ENCODE measurements at regions not wholly inside any gene's neighbourhood (a gene's known extent, or its start where the extent isn't known, plus 50 kb on each side); places are given as distances from the start of the nearest gene placed in this dataset.

GRCh38 chr16:5478036-5478435 lies 380.4 kb upstream of the EEF2KMT start:
- no peak for DNase-seq (ENCODE audit: low read depth)

DNA sequence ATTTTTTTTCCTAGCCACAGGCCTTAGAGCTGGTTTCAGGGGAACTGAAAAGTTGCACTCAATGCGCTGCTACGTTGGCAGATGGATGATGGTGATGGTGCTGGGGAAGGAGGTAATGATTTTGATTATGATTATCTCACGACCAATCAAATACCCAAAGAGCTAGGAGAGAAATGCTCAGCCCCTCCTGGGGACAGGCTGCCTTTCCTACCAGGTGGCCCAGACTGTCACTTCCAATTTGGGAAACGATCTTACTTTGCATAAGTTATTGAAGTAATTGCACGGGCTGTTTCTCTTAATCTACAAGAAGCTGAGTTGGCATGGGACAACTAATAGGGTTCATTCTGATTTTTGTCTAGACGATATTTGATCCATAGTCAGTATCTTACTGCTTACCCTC lies 379.7 kb upstream of the EEF2KMT start:
- DNase-seq (ENCODE audit: low read depth), result no peak

DNA sequence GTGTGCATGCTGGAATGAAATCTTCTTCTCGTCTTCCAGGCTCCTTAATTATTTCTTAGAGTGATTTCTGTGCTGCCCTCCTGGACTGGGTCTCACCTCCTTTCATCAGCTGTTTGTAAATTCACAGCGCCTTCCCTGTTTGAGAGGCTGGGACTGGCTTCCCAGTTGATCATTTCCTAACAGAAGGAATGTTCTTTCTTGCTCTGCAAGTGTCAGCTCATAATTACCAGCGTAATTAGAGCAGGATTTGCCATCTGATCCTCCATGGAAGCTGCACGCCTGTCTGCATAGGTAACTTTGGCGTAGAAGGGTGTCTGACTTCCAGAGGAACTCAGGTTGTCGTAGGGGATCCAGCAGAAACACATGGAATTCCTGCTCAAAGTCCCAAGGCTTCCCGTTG lies 375.0 kb upstream of the EEF2KMT start:
- DNase-seq (ENCODE audit: low read depth), result no peak

- no peak for DNase-seq (ENCODE audit: low read depth)
Measured at GRCh38 chr16:5468488-5468887, 370.9 kb upstream of the EEF2KMT start.

DNA sequence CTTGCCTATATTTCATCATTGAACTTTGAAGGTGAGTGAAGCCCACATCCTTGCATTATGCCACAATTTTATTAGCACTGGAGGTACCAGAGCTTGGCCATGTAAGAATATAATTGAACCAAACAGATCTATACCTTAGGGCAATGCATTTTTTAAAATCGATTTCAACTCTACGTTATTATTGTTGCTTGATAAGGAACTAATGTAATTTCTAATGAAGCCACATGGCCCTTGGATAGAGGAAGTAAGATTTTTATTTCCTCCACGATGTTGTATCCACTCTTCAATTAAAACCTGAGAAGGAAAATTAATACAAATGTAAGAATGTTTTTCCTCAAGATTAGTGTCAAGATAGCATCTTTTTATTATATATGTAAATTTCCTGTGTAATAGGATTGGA lies 370.0 kb upstream of the EEF2KMT start:
- DNase-seq (ENCODE audit: low read depth), result no peak

- no peak for DNase-seq (ENCODE audit: low read depth)
Measured at GRCh38 chr16:5466551-5466950, 369.0 kb upstream of the EEF2KMT start.

DNA sequence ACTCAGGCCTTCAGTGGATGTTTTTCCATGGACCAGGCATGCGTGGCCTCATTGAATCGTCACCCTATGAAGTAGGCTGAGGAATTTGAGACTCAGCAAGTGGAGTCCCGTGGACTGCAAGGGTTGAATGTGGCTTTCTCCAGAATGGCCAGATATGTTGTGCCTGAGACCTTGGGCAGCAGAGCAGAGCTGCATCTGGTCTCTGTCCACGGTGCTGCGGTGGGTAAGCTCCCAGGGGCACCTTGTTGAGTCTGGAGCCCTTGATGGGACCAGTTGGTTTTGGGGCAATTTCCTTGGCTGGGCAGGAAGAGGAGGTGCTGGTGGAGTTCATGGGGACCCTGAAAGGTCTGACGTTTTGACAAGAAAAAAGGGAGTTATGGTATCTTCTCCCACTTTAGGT lies 368.1 kb upstream of the EEF2KMT start:
- DNase-seq (ENCODE audit: low read depth), result no peak

- no peak for DNase-seq (ENCODE audit: low read depth)
Measured at GRCh38 chr16:5463820-5464219, 366.2 kb upstream of the EEF2KMT start.

GRCh38 chr16:5461574-5461973 lies 364.0 kb upstream of the EEF2KMT start:
- DNase-seq (ENCODE audit: low read depth), result no peak

DNA sequence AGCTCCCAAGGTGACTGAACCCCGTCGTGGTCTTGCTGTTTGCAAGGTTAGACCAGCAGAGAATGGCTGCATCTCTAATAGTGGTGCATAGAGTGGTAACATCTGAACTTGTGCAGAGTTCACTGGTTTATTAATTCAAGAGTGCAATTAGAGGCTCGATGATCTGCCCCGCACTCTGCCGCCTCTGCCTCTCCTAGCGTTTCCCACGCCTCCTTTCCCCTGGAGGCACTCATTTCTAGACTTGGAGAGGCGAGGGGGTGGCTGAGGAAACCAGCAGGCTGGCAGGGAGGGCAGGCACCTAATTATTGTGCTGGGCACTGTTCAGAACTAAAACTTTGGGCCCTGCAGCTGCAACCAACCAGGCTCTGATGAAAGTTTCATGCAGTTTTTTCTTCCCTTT lies 363.5 kb upstream of the EEF2KMT start:
- no peak for DNase-seq (ENCODE audit: low read depth)

- no peak for DNase-seq (ENCODE audit: low read depth)
Measured at GRCh38 chr16:5460701-5461100, 363.1 kb upstream of the EEF2KMT start.

DNA sequence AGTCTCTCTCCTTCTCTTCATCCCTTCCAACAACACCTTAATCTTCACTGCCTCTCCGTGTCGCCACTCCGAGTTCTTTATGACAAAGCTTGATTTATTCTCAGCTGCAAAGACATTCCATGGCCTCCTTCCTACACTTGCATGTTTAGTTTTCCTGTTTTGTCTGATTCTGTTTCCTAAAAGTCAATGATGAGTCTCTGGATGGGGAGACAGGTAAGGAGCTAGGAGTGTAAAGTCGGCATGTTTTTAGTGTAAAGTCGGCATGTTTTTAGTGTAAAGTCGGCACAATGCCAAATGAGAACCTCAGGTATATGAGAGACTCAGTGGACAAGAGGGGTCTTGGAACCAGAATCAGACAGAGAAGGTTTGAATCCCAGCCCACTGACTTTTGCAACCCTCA lies 362.3 kb upstream of the EEF2KMT start:
- DNase-seq (ENCODE audit: low read depth), result no peak

- DNase-seq (ENCODE audit: low read depth), result no peak
Measured at GRCh38 chr16:5455110-5455509, 357.5 kb upstream of the EEF2KMT start.

GRCh38 chr16:5454349-5454748 lies 356.8 kb upstream of the EEF2KMT start:
- no peak for DNase-seq (ENCODE audit: low read depth)

DNA sequence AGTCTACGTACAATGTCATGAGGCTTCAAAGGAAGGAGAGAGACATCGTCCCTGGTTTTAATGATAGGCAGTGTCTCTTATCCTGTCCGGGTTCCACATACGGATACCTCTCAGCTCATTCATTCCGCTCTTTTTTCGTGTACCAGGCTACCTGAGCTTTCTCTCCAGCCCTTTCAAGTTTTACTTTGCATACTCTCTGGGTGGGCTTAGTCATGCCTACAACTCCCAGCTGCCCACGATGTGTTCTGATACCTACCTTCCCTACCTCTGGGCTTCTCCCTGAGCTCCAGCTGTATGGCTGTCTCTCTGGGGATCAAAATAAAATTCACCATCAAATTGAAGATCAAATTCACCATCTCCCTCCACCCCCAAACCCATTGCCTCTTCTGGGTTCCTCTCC lies 354.0 kb upstream of the EEF2KMT start:
- DNase-seq (ENCODE audit: low read depth), result no peak

DNA sequence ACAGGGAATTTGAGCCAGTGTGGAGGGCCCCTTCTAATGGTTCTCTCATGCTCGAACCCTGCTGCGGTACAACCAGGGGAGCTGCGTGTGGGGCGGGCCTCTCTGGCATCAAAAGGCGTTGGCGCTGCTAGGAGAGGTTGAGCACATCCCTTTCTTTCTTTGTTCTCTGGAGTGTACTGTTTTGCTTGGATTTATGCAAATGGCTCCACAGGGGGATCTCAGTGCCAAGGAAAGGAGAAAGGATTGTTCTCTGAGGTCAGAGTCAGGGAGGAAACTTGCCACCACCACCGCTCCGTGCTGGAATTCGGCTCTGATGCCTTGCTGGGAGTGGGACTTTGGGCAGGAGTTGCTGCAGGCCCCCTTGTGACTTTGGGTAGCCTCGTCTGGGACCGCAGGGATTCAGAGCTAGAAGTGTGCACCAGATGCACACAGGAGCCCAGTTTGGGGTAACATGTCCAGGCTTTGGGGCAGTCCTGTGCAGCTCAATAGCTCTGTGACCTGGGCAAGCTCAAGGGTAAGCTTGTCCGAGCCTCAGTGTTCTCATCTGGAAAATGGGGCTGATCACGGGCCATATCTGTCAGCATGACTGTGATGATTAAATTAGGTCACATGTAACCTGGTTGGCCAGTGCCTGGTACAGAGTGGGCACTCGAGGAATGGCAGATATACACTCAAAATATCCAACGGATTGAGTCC lies 353.0 kb upstream of the EEF2KMT start:
- DNase-seq (ENCODE audit: low read depth), result no peak

- no peak for DNase-seq (ENCODE audit: low read depth)
Measured at GRCh38 chr16:5449901-5450300, 352.3 kb upstream of the EEF2KMT start.

DNA sequence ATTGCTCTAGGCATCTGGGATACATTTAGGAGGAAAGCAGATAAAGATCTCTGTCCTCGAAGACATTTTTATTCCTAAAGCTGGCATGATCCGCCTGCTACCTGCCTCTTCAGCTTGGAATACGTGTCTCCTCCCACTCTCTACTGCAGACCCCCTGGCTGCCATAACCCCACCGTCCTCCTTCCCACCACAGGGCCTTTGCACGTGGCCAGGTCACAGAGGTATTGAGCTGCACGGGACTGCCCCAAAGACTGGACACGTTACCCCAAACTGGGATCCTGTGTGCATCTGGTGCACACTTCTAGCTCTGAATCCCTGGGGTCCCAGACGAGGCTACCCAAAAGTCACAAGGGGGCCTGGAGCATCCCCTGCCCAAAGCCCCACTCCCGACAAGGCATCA lies 351.2 kb upstream of the EEF2KMT start:
- DNase-seq (ENCODE audit: low read depth), result no peak

- DNase-seq (ENCODE audit: low read depth), result no peak
Measured at GRCh38 chr16:5447734-5448133, 350.1 kb upstream of the EEF2KMT start.

DNA sequence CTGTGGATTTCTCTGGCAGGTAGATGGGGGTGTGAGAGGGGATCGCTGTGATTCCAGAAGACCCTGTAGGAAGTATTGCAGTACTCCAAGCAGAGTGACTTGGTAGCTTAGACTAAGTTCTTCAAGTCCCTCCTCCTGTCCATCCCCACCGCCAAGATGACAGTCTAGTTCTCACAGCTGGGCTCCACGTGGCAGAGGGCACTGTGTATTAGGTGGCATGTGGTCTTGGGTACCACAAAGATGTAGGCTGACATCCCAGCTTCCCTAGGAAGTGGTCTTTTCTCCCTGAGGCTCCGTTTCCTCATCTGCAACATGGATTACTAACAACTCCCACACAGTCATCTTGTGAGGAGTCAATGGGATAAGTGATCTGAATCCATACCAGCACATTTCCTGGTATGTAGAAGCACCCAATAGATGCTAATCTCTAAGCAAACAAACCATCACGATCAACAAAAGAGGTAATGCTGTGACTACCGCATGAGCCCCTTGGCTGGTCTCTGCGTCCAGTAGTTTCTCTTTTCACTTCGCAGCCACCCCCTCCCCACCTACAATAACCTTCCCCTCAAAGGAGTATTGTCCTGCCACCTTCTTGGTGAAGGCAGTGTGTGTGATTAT lies 349.1 kb upstream of the EEF2KMT start:
- no peak for DNase-seq (ENCODE audit: low read depth)

DNA sequence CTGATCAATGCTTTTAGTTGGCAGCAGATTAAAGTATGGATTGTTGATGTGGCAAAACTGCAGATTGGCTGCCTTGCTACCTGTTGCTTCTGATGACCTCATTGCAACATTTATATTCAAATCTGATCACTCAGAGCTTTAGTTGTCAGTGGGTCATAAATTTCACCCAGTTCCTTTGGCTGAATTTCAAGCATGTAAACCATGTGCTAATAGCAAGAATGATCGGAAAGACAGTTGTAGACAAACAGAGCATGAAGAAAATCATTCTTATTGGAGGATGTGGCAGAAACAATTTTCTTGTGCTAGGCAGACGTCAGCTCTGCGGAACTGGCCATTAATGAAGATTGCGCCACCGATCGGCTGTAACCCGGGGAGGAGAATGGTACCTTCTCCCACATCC lies 346.6 kb upstream of the EEF2KMT start:
- no peak for DNase-seq (ENCODE audit: low read depth)

- DNase-seq (ENCODE audit: low read depth), result no peak
Measured at GRCh38 chr16:5442986-5443385, 345.4 kb upstream of the EEF2KMT start.

GRCh38 chr16:5442054-5442453 lies 344.5 kb upstream of the EEF2KMT start:
- DNase-seq (ENCODE audit: low read depth), result no peak

GRCh38 chr16:5438591-5438990 lies 341.0 kb upstream of the EEF2KMT start:
- no peak for DNase-seq (ENCODE audit: low read depth)

All from fibroblast of gingiva (primary cell).